ENCODE measurements at regions not wholly inside any gene's neighbourhood (a gene's known extent, or its start where the extent isn't known, plus 50 kb on each side); places are given as distances from the start of the nearest gene placed in this dataset.
"Not testable (repeated sequence)": the region's sequence is repeated elsewhere in the genome, so short reads cannot be mapped to it uniquely, and the experiment has no call there.

GRCh38 chr2:35301369-35301768 lies 1054.2 kb upstream of the CRIM1 start:
- no peak for DNase-seq (ENCODE audit: low read depth)

GRCh38 chr2:35298493-35298892 lies 1057.1 kb upstream of the CRIM1 start:
- no peak for DNase-seq (ENCODE audit: low read depth)

- DNase-seq (ENCODE audit: low read depth): no peak
Measured at GRCh38 chr2:35297403-35297802, 1058.2 kb upstream of the CRIM1 start.

- no peak for DNase-seq (ENCODE audit: low read depth)
Measured at GRCh38 chr2:35294636-35295263, 1060.8 kb upstream of the CRIM1 start.

- DNase-seq (ENCODE audit: low read depth): no peak
Measured at GRCh38 chr2:35293261-35293660, 1062.3 kb upstream of the CRIM1 start.

- no peak for DNase-seq (ENCODE audit: low read depth)
Measured at GRCh38 chr2:35292199-35292598, 1063.4 kb upstream of the CRIM1 start.

- DNase-seq (ENCODE audit: low read depth): no peak
Measured at GRCh38 chr2:35281702-35282101, 1073.9 kb upstream of the CRIM1 start.

- no peak for DNase-seq (ENCODE audit: low read depth)
Measured at GRCh38 chr2:35255826-35256225, 1099.8 kb upstream of the CRIM1 start.

GRCh38 chr2:35251156-35251555 lies 1104.4 kb upstream of the CRIM1 start:
- no peak for DNase-seq (ENCODE audit: low read depth)

GRCh38 chr2:35246702-35247101 lies 1108.9 kb upstream of the CRIM1 start:
- no peak for DNase-seq (ENCODE audit: low read depth)

GRCh38 chr2:35228584-35228983 lies 1127.0 kb upstream of the CRIM1 start:
- no peak for DNase-seq (ENCODE audit: low read depth)

GRCh38 chr2:35220461-35220860 lies 1135.1 kb upstream of the CRIM1 start:
- no peak for DNase-seq (ENCODE audit: low read depth)

- no peak for DNase-seq (ENCODE audit: low read depth)
Measured at GRCh38 chr2:35204881-35205280, 1150.7 kb upstream of the CRIM1 start.

GRCh38 chr2:35204323-35204722 lies 1151.3 kb upstream of the CRIM1 start:
- DNase-seq (ENCODE audit: low read depth): no peak

GRCh38 chr2:35199298-35199697 lies 1156.3 kb upstream of the CRIM1 start:
- no peak for DNase-seq (ENCODE audit: low read depth)

GRCh38 chr2:35185861-35186412 lies 1169.6 kb upstream of the CRIM1 start:
- DNase-seq (ENCODE audit: low read depth): no peak

GRCh38 chr2:35184471-35184870 lies 1171.1 kb upstream of the CRIM1 start:
- no peak for DNase-seq (ENCODE audit: low read depth)

- not testable (repeated sequence) for DNase-seq (ENCODE audit: low read depth)
Measured at GRCh38 chr2:35176726-35177125, 1178.9 kb upstream of the CRIM1 start.

- no peak for DNase-seq (ENCODE audit: low read depth)
Measured at GRCh38 chr2:35174845-35175244, 1180.7 kb upstream of the CRIM1 start.

GRCh38 chr2:35172687-35173086 lies 1182.9 kb upstream of the CRIM1 start:
- no peak for DNase-seq (ENCODE audit: low read depth)

- no peak for DNase-seq (ENCODE audit: low read depth)
Measured at GRCh38 chr2:35168351-35168750, 1187.2 kb upstream of the CRIM1 start.

GRCh38 chr2:35163948-35164347 lies 1191.6 kb upstream of the CRIM1 start:
- DNase-seq (ENCODE audit: low read depth): no peak

- DNase-seq (ENCODE audit: low read depth): no peak
Measured at GRCh38 chr2:35160871-35161270, 1194.7 kb upstream of the CRIM1 start.

- no peak for DNase-seq (ENCODE audit: low read depth)
Measured at GRCh38 chr2:35125871-35126270, 1229.7 kb upstream of the CRIM1 start.

Measured in activated T-helper 9 cell treated with anti-CD3 and anti-CD28 coated beads, Interleukin-2, amount 50 U/mL, for 16 hours (primary cell).